ENCODE measurements at regions not wholly inside any gene's neighbourhood (a gene's known extent, or its start where the extent isn't known, plus 50 kb on each side); places are given as distances from the start of the nearest gene placed in this dataset.
"Not testable (repeated sequence)": the region's sequence is repeated elsewhere in the genome, so short reads cannot be mapped to it uniquely, and the experiment has no call there.

GRCh38 chr2:97312426-97312825, 199.5 kb downstream of the ANKRD36 start:
- DNase-seq (ENCODE audit: low spot score); ATAC-seq: not testable (repeated sequence)

- not testable (repeated sequence) for DNase-seq (ENCODE audit: low spot score); ATAC-seq
Observed at GRCh38 chr2:97305426-97305825, 192.5 kb downstream of the ANKRD36 start.

DNA sequence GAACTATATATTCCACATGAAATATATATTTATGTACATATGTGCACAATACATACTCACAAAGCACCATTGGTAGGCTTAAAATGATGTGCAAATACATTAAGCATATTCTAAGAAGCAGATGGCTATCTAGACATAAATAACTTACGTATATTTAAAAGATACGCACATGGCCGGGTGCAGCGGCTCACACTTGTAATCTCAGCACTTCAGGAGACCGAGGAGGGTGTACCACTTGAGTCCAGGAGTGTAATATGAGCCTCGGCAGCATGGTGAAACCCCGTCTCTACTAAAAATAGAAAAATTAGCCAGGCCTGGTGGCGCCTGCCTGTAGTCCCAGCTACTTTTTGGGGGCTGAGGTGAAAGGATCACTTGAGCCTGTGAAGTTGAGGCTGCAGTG, 189.9 kb downstream of the ANKRD36 start:
- ATAC-seq; DNase-seq (ENCODE audit: low spot score): not testable (repeated sequence)

DNA sequence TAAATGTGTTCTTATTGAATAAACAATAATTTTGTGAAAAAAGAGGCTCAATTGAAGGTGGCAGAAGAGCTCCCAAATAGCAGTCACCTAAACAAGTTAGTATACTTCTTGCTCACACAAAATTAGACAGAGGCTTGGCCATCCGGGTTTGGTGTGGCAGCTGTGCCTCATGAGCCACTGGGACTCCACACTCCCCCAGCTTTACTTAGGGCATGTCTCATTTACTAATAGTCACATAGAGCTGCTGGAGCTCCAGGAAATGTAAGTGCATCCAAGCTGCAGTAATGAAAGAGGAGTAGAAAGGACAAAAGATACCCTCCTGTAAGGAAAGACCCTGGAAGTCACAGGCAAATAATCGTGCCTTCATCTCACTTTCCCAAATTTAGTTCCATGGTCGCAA, 188.8 kb downstream of the ANKRD36 start:
- ATAC-seq; DNase-seq (ENCODE audit: low spot score): not testable (repeated sequence)

Data from left lobe of liver (tissue), 2 donors.